ENCODE measurements at regions not wholly inside any gene's neighbourhood (a gene's known extent, or its start where the extent isn't known, plus 50 kb on each side); places are given as distances from the start of the nearest gene placed in this dataset.

- Histone ChIP-seq H3K4me2 (ENCODE audit: control insufficient read depth, extremely low read depth, insufficient read depth, low read depth, low read length) (no peak overlapping the region), H3K27me3 (ENCODE audit: control insufficient read depth, extremely low read depth, insufficient read depth, low read length) (no peaks in the 10 kb centered on the region), H3K9me1 (ENCODE audit: control insufficient read depth, extremely low read depth, insufficient read depth, low read length) (no peaks in the 10 kb centered on the region), H4K20me1 (ENCODE audit: control insufficient read depth, extremely low read depth, insufficient read depth, low read length) (no peaks in the 10 kb centered on the region), H3K79me2 (ENCODE audit: control insufficient read depth, insufficient read depth, low read length) (no peaks in the 10 kb centered on the region), H3K4me1 (ENCODE audit: control insufficient read depth, extremely low read depth, insufficient read depth, low read length) (no peaks in the 10 kb centered on the region), H3K27ac (ENCODE audit: control insufficient read depth, insufficient read depth, low read length) (no peak overlapping the region), H3K4me3 (ENCODE audit: control insufficient read depth in 2 of 3, extremely low read depth in 1 of 3, insufficient read depth in 2 of 3, low read depth in 1 of 3, low read length in 3 of 3) (no peak overlapping the region), H3K9ac (ENCODE audit: control insufficient read depth, extremely low read depth, insufficient read depth, low read length) (no peak overlapping the region), H3K9me3 (ENCODE audit: control insufficient read depth, low read depth, low read length) (no peaks in the 10 kb centered on the region), H3K36me3 (ENCODE audit: control insufficient read depth in 2 of 2, extremely low read depth in 1 of 2, insufficient read depth in 2 of 2, low read length in 2 of 2) (no peaks in the 10 kb centered on the region), H2AFZ (ENCODE audit: control insufficient read depth, low read length) (no peak overlapping the region)
- dilution Hi-C loops (cut with MboI; ENCODE audit: extremely low pct_ligation_motif_present, low sequenced_read_pairs), result no loop called here
- DNase-seq (ENCODE audit: low read depth, low spot score) (no peak), FAIRE-seq (no peak)
- no peak for TF ChIP-seq CTCF (optimal IDR thresholded peaks at IDR 0.05 in 1 of 3, IDR thresholded peaks at IDR 0.05 in 1 of 3, conservative IDR thresholded peaks at IDR 0.05 in 1 of 3; ENCODE audit: extremely low read depth in 1 of 3, insufficient read depth in 2 of 3, low read length in 3 of 3)
- TF ChIP-seq EZH2 (IDR thresholded peaks at IDR 0.05; ENCODE audit: low read length), result no peak
These were observed 1274.0 kb upstream of the C9orf72 start for GRCh38 chr9:28847331-28847730.

- TF ChIP-seq CTCF (optimal IDR thresholded peaks at IDR 0.05 in 1 of 3, IDR thresholded peaks at IDR 0.05 in 1 of 3, conservative IDR thresholded peaks at IDR 0.05 in 1 of 3; ENCODE audit: extremely low read depth in 1 of 3, insufficient read depth in 2 of 3, low read length in 3 of 3) (no peak), EZH2 (IDR thresholded peaks at IDR 0.05; ENCODE audit: low read length) (no peak)
- Histone ChIP-seq H3K9ac (ENCODE audit: control insufficient read depth, extremely low read depth, insufficient read depth, low read length) (no peak overlapping the region), H3K4me2 (ENCODE audit: control insufficient read depth, extremely low read depth, insufficient read depth, low read depth, low read length) (no peak overlapping the region), H3K4me3 (ENCODE audit: control insufficient read depth in 2 of 3, extremely low read depth in 1 of 3, insufficient read depth in 2 of 3, low read depth in 1 of 3, low read length in 3 of 3) (no peak overlapping the region), H3K9me1 (ENCODE audit: control insufficient read depth, extremely low read depth, insufficient read depth, low read length) (no peaks in the 10 kb centered on the region), H3K36me3 (ENCODE audit: control insufficient read depth in 2 of 2, extremely low read depth in 1 of 2, insufficient read depth in 2 of 2, low read length in 2 of 2) (no peaks in the 10 kb centered on the region), H3K27me3 (ENCODE audit: control insufficient read depth, extremely low read depth, insufficient read depth, low read length) (no peaks in the 10 kb centered on the region), H3K79me2 (ENCODE audit: control insufficient read depth, insufficient read depth, low read length) (no peaks in the 10 kb centered on the region), H4K20me1 (ENCODE audit: control insufficient read depth, extremely low read depth, insufficient read depth, low read length) (no peaks in the 10 kb centered on the region), H2AFZ (ENCODE audit: control insufficient read depth, low read length) (no peak overlapping the region), H3K27ac (ENCODE audit: control insufficient read depth, insufficient read depth, low read length) (no peak overlapping the region), H3K4me1 (ENCODE audit: control insufficient read depth, extremely low read depth, insufficient read depth, low read length) (no peaks in the 10 kb centered on the region), H3K9me3 (ENCODE audit: control insufficient read depth, low read depth, low read length) (no peaks in the 10 kb centered on the region)
- FAIRE-seq, result no peak
- dilution Hi-C loops (cut with MboI; ENCODE audit: extremely low pct_ligation_motif_present, low sequenced_read_pairs), result no loop called here
- no peak for DNase-seq (ENCODE audit: low read depth, low spot score)
These were observed 1275.4 kb upstream of the C9orf72 start for GRCh38 chr9:28848671-28849070.

Data from keratinocyte (primary cell).